ENCODE measurements at regions not wholly inside any gene's neighbourhood (a gene's known extent, or its start where the extent isn't known, plus 50 kb on each side); places are given as distances from the start of the nearest gene placed in this dataset.

DNA sequence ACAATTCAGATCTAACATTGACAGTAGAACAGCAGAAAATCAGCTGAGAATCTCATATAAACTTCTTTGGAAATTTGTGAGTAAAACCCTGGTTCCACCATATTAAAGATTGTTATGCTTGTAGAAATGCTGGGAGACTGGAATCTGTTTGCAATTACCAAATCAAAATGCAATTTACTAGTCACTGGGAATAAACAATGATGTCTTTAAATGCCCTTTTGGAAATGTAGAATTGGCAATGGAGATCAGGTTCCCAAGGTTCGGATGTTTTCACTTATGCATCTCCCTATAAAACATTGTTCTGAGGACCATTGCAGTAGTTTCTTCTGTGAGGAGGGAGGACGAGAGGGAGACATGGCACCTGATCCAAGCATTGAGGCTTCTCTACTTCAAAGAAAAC, 384.4 kb downstream of the TMEM167A start:
- no peak for TF ChIP-seq EZH2phosphoT487 (IDR thresholded peaks at IDR 0.05; ENCODE audit: borderline replicate concordance)
- TF ChIP-seq, protein P1, sequence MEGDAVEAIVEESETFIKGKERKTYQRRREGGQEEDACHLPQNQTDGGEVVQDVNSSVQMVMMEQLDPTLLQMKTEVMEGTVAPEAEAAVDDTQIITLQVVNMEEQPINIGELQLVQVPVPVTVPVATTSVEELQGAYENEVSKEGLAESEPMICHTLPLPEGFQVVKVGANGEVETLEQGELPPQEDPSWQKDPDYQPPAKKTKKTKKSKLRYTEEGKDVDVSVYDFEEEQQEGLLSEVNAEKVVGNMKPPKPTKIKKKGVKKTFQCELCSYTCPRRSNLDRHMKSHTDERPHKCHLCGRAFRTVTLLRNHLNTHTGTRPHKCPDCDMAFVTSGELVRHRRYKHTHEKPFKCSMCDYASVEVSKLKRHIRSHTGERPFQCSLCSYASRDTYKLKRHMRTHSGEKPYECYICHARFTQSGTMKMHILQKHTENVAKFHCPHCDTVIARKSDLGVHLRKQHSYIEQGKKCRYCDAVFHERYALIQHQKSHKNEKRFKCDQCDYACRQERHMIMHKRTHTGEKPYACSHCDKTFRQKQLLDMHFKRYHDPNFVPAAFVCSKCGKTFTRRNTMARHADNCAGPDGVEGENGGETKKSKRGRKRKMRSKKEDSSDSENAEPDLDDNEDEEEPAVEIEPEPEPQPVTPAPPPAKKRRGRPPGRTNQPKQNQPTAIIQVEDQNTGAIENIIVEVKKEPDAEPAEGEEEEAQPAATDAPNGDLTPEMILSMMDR (conservative IDR thresholded peaks at IDR 0.05; ENCODE audit: low read length) = no peak
- Histone ChIP-seq H3K9me3 (ENCODE audit: insufficient read depth, low read depth, low read length) (no peaks in the 10 kb centered on the region), H3K9me2 (replicated peaks; ENCODE audit: low read depth, low read length) (no peaks in the 10 kb centered on the region)

DNA sequence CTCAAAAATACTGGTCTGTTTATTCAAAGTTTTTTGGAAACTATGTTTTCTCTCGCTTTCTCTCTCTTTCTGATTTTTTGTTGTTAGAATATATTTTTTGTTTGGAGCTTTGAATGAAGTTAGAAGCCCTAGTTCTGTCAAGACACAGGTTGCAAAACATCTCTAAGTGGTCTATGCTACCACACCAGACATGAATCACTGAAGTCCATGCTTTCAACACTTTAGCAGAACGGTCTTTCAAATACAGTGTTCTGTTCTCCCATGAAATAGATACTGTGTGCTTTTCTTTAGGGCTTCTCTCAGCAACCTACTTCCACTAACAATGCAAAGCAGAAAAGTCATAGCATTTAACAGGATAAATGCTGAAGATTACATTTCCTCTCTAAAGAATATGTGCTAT, 392.5 kb downstream of the TMEM167A start:
- H3K9me3 ChIP-seq (ENCODE audit: insufficient read depth, low read depth, low read length) = peaks cover 6% of the 10 kb centered on the region; the same call in 1 of the 2 replicates
- H3K9me2 ChIP-seq (replicated peaks; ENCODE audit: low read depth, low read length) = no peaks in the 10 kb centered on the region
- no peaks in the 10 kb centered on the region for H3K36me3 ChIP-seq (ENCODE audit: insufficient read depth, low read length)
- no peak overlapping the region for H3K9ac ChIP-seq (ENCODE audit: low read depth, low read length, poor library complexity, severe bottlenecking)
- H4K20me1 ChIP-seq (ENCODE audit: insufficient read depth, low read length, poor library complexity, severe bottlenecking) = no peaks in the 10 kb centered on the region
- no peak overlapping the region for H3K4me3 ChIP-seq (ENCODE audit: low read length, poor library complexity, severe bottlenecking)
- no peaks in the 10 kb centered on the region for H3F3A ChIP-seq (ENCODE audit: low read depth)
- H3K4me2 ChIP-seq (ENCODE audit: low read depth, low read length, poor library complexity, severe bottlenecking) = no peak overlapping the region
- no peaks in the 10 kb centered on the region for H3K79me2 ChIP-seq (ENCODE audit: insufficient read depth, low read length)
- H2AFZ ChIP-seq (ENCODE audit: low read length) = 0 out of 2 replicates have a peak overlapping the region, but pooled peaks have one; percentile 9
- no peaks in the 10 kb centered on the region for H3K27me3 ChIP-seq (ENCODE audit: insufficient read depth, low read length, poor library complexity, severe bottlenecking)
- TF ChIP-seq, protein P1 (conservative IDR thresholded peaks at IDR 0.05; ENCODE audit: low read length) = no peak
- TF ChIP-seq EZH2phosphoT487 (IDR thresholded peaks at IDR 0.05; ENCODE audit: borderline replicate concordance) = no peak
- no peaks in the 10 kb centered on the region for H3K4me1 ChIP-seq (ENCODE audit: insufficient read depth, low read length, poor library complexity, severe bottlenecking)

More for the DNA sequence above, 384.4 kb downstream of the TMEM167A start:
- Histone ChIP-seq H3K4me3 (ENCODE audit: low read length, poor library complexity, severe bottlenecking) (no peak overlapping the region), H3K4me1 (ENCODE audit: insufficient read depth, low read length, poor library complexity, severe bottlenecking) (no peaks in the 10 kb centered on the region), H3F3A (ENCODE audit: low read depth) (no peaks in the 10 kb centered on the region), H3K27me3 (ENCODE audit: insufficient read depth, low read length, poor library complexity, severe bottlenecking) (no peaks in the 10 kb centered on the region), H3K9ac (ENCODE audit: low read depth, low read length, poor library complexity, severe bottlenecking) (no peak overlapping the region), H3K79me2 (ENCODE audit: insufficient read depth, low read length) (no peaks in the 10 kb centered on the region), H4K20me1 (ENCODE audit: insufficient read depth, low read length, poor library complexity, severe bottlenecking) (no peaks in the 10 kb centered on the region), H3K4me2 (ENCODE audit: low read depth, low read length, poor library complexity, severe bottlenecking) (no peak overlapping the region), H2AFZ (ENCODE audit: low read length) (no peak overlapping the region), H3K36me3 (ENCODE audit: insufficient read depth, low read length) (no peaks in the 10 kb centered on the region)

DNA sequence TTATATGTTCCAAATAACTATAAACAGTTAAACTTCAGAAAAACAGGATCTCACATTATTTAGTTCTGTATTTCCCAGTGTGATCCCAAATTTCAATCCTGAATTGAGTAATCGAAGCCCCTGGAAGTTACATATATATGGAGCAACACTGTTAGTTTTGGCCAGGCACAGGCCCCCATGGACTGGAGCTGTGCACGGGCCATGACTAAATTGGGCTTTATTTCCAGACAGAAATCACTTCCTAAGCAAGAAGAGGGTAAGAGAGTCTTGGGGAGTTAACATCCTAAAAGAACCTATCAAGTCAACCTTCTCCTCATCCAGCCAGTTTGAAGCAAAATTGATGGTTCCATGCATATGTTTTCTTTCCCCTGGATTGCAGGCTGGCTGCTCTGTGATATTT, 393.0 kb downstream of the TMEM167A start:
- H3K79me2 ChIP-seq (ENCODE audit: insufficient read depth, low read length) = no peaks in the 10 kb centered on the region
- no peak overlapping the region for H3K4me3 ChIP-seq (ENCODE audit: low read length, poor library complexity, severe bottlenecking)
- no peak overlapping the region for H3K4me2 ChIP-seq (ENCODE audit: low read depth, low read length, poor library complexity, severe bottlenecking)
- TF ChIP-seq, protein P1 (conservative IDR thresholded peaks at IDR 0.05; ENCODE audit: low read length) = no peak
- TF ChIP-seq EZH2phosphoT487 (IDR thresholded peaks at IDR 0.05; ENCODE audit: borderline replicate concordance) = no peak
- H2AFZ ChIP-seq (ENCODE audit: low read length) = 0 out of 2 replicates have a peak overlapping the region, but pooled peaks have one; percentile 9
- no peaks in the 10 kb centered on the region for H3K4me1 ChIP-seq (ENCODE audit: insufficient read depth, low read length, poor library complexity, severe bottlenecking)
- peaks cover 6% of the 10 kb centered on the region; the same call in 1 of the 2 replicates for H3K9me3 ChIP-seq (ENCODE audit: insufficient read depth, low read depth, low read length)
- H3K9ac ChIP-seq (ENCODE audit: low read depth, low read length, poor library complexity, severe bottlenecking) = no peak overlapping the region
- no peaks in the 10 kb centered on the region for H3F3A ChIP-seq (ENCODE audit: low read depth)
- no peaks in the 10 kb centered on the region for H3K27me3 ChIP-seq (ENCODE audit: insufficient read depth, low read length, poor library complexity, severe bottlenecking)
- no peaks in the 10 kb centered on the region for H3K36me3 ChIP-seq (ENCODE audit: insufficient read depth, low read length)
- no peaks in the 10 kb centered on the region for H4K20me1 ChIP-seq (ENCODE audit: insufficient read depth, low read length, poor library complexity, severe bottlenecking)
- H3K9me2 ChIP-seq (replicated peaks; ENCODE audit: low read depth, low read length) = no peaks in the 10 kb centered on the region

All from Loucy (cell line).